Activated T-helper 9 cell treated with anti-CD3 and anti-CD28 coated beads, Interleukin-2, amount 50 U/mL, for 16 hours (primary cell): ENCODE measurements at regions not wholly inside any gene's neighbourhood (a gene's known extent, or its start where the extent isn't known, plus 50 kb on each side); places are given as distances from the start of the nearest gene placed in this dataset.

Experiments
- DNase-seq: peaks from one replicate; pipeline ENCODE4 v3.0.0-alpha.2; 2020; ENCODE audit warnings: low read depth

DNA sequence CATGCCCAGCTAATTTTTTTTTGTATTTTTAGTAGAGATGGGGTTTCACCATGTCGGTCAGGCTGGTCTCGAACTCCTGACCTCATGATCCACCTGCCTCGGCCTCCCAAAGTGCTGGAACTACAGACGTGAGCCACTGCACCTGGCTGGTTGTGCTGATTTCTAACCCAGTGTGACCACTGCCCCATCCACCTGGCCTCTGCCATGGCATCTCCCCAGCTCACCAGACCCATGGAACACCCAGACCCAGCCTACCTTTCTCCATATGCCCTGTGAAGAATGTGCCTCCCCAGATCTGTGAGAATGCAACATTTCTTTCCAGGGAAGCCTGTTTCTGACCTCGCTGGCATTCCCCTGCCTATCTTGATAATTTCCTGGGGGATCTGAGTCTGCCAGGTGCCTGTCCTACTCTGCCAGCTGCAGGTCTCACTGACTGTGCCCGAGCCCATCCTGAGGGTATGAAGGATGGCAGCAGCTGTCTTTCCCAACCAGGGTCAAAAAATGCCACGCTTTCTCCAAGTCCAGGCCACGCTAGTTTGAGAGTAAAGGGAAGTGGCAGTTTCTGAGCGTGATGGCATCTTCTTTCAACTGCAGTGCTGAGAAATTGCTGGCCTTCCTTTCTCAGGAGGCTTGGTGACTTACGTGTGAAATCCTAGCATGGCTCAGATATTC, 324.4 kb upstream of the ZNF32 start:
- no peak for DNase-seq

DNA sequence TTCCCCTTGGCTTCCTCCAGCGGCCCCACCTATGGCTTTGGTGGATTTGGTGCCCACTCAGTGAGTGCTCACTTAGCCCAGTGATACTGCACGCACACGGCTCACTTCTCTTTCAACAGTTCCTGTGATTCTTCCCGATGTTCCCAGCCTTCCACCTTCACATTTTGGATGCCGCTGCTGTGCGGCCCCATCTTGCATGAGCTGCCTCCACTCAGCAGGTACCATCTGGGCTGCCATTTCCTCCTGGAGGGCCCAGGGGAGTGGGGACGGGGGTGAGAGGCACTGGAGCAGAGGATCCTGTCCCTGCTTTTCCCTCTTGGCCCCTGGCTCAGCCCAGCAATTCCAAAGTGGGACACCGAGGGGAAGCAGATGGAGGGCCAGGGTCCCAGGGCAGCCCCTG, 323.3 kb upstream of the ZNF32 start:
- no peak for DNase-seq

- DNase-seq, result no peak
These were observed 322.6 kb upstream of the ZNF32 start for GRCh38 chr10:43971306-43971705.

DNA sequence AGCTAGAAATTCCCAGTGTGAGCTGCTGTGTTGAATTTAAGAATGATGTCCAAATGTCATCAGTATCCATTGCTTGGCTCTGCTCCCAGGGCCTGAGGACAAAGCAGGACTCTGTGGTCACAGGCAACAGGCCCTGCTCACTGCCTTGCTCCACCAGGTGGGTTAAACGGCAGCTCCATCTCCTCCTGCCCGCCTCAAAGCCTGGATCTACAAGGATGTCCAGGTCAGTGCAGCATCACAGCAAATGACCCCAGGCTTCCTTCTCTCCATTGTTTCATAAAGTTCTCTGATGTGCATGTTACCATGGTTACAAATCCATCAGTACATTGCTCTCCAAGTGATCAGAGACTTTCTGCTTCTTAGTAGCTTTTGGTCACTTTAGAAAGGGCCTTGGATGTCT, 322.0 kb upstream of the ZNF32 start:
- DNase-seq, result no peak

DNA sequence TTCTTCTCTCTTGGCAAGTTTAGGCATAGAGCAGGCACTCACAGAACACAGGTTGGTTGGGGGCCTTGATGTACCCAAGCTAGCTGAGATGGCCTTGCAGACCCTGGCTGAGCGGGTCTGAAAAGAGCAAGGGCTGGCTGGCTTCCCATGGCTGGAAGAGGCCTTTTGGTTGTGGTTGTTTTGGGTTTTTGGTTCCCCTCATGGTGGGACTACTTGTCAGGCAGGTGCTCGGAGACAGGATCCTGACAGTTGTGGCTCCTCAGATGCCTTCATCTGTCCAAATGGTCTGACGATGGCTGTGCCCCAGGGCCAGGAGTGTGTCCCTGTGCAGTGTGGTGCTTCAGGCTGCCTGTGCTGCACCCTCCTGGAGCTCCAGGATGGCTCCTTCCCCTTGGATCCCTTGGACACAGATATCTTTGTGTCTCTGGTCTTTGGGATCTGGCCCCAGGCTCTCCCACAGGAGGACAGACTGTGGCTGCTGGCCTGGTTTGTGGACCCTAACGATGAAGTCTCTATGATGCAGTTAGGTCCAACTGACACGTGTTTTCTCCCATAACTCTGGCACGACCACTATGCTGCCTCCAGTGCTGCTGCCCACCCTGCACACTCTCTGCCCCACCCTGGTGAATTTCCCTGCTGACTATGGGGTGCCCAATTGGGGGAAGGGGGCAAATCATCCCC, 321.5 kb upstream of the ZNF32 start:
- DNase-seq, result no peak

GRCh38 chr10:43969506-43969905, 320.8 kb upstream of the ZNF32 start:
- no peak for DNase-seq

- no peak for DNase-seq
These were observed 320.3 kb upstream of the ZNF32 start for GRCh38 chr10:43968961-43969360.

DNA sequence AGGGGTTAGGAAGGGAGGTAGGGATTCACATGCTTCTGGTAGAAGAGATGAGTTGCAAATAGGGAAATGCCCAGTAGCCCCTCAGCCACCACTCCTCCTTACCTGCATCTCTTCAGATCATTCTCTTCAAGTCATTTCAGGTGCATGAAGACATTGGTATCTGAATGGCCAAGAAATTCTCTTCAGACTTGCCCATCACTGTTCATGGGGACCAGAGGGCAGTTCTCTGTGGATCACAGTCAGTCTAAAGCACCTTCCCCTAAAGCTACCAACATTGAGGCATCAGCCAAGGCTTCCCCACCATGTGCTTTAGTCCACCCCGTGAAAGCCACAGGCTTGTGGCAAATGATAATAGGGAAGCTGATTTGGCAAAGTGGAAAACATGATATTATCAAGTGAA, 319.4 kb upstream of the ZNF32 start:
- no peak for DNase-seq

DNA sequence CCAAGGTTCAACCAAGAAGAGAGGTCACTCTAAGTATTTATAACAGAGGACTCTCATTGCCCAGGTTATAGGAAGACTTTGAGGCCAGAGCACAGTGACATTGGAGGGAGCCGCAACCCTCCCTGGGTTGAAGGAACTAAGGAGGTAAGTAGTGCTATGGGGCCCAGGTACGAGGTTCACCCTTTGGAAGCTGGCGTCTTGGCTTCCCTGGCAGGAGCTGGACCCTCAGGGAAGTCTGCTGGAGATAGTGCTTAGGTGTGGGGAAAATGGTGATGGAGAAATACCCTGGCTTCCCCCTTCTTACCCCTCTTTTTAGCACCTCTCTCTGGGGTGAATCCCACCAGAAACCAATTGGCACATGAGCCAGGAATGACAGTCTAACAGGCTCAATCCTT, 317.9 kb upstream of the ZNF32 start:
- DNase-seq, result no peak

DNA sequence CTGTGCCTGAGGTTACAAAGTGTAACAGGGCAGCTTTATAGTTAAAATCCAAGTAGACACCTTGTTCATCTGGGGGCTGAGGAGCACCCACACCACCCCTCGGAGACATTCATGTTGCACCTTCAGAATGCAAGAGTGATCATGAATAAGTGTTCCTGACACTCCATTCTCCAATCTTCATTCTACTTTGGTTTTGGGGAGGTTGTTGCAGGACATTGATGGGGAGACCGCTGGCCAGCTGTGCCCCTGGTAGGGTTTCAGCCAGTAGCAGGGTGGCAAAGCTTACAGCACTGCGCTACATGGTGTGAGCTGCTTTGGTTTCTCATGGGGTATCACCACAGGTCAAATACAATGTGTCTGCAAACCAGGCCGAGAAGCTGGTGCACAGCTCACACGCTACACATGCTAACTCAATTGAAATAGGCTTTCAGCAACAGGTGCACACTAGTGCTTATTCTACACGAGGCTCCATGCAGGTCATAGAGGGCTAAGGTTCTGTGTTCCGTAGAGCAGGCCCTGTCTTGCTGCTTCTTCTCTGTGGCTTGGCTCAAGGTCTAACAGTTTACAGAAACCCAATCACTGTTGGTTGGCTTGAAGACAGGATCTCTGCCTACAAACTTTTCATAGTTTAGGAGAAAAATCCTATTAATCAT, 317.4 kb upstream of the ZNF32 start:
- DNase-seq, result no peak

DNA sequence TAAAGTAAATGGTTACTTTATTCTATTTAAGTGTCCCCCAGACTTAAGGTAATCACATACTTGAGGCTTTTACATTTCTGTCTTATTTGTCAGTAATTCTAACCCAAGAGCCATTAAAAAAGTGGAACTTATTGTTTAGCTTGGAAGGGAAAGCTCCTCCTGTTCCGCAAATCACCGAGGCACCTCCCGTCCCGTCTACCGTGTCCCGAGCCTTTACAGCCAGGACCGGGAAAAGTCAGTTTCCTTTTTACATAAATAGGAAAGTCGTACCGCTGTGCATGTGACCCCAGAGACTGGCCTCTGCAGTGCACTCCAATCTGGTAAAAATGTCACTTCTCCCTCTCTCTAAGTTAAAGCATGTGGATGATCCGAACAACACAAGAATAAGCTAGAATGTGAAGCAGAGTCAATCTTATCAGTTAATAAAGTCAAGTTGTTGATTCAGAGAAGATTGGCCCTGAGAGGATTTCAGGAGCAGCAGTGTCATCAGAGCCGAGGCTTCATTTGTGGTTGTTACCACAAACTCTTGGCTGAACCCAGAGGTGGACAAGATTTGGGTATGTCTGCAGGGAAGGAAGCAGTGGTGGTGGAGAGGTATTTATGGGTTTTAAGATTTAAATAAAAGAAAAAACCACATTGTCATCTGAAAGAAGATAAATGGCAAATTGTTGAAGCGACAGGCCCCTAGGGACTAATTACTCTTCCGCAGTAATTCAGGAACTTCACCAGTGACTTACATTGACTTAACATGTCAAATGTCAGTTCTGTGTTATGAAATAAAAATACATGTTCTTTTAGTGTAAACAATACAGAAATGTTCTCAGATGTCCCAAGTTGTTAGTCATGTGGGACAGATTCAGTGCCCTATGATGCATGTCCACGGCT, 316.6 kb upstream of the ZNF32 start:
- no peak for DNase-seq

DNA sequence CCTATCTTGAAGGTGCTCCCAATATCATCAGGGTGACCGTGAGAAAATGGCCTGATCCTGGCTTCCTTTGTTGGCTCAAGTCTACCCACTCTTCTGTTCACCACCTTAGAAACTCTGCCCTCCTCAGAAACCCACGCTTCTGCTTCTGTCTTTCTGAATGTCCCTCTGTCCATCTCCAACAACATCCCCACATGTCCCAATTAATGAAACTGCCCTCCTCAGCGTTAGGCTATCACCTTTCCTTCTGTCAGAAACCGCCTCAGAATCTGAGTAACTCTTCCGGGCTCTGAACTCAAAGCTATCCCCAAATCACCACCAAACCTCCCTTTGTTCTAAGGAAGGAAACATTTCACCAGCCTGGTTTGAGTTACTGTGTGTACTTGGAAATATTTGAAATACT, 315.8 kb upstream of the ZNF32 start:
- no peak for DNase-seq

DNA sequence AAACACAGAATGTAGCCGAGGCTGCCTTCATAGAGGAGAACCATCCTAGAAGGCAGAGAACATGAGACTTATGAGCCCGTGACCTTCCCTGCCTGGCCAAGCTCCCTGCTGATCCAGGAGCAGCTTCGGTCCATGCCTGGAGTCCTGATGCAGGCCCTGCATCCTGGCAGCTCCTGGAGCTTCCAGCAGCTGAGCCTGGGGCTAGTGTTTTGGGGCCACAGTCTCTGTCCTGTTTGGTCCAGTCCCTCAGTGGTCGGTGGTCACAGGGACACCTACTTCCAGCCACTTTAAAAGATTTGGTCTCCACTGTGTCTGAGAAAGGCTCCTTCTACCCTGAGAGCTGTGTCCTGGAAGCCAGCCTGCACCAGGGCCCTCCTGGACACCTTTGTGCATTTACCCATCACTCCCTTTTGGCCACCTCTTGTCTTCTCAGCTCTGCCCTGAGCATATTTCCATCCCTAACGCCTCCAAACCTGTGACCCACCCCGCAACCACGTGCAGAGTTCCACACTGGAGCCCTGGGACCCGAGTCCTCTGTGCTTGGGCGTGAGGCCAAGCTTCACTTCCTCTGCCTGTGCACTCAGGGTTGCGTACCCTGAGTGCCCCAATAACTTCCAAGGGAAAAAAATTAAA, 315.2 kb upstream of the ZNF32 start:
- no peak for DNase-seq

DNA sequence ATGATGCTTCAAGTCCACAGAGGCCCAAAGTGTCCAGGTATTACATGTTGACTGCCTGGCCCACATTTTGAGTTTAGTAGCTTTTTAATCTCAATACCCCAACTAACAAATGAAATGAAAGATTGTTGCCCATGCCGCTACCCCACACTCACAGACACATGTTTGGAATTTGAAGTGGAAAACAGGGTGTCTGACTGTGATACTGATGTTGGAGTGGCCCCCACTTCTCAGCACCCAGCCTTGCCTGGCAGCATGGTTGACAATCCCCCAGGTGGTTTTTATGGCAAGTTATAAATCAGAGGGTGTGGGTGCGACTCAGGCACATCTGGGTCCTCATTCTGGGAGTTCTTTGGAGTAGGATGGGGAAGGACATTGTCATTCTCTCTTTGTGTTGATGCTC, 314.7 kb upstream of the ZNF32 start:
- DNase-seq, result no peak

DNA sequence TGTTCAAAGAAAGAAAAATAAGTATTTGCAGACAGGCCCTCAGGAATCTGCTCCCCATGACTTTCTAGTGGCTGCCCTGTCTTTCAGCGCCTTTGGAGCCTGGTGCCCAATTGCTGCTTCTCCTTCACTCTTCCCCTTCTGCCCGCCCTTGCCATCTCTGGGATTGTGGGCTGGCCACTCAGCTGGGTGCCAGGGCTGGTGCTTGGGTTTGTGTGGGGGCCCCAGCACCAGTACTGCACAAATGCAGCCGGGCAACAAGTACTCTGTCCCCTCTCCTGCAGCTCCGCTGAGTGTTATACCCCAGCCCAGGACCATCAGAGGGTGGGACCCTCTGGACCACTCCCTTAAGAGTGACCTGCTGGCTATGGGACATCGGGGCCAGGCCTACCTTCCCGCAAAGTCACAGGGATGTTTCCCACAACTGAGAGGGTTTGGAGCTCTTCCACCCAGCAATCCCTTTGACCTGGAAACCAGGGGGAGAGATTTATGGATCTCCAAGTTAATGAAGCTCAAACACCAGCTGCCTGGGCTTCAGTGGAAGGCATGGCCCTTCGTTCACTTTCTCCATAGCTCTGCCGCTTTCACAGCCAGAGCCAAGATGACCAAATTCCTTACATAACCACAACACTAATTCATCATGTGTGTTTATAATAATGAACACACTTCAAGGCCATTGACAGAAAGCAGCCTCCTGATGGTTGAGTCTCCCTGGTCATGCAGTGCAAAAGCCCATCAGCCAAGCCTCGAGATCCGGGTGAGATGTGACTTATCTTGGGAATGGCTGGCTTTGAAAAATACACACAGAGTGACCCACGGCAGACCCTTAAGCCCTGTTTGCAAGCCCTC, 313.9 kb upstream of the ZNF32 start:
- no peak for DNase-seq

GRCh38 chr10:43961523-43962345, 313.1 kb upstream of the ZNF32 start:
- DNase-seq, result no peak

DNA sequence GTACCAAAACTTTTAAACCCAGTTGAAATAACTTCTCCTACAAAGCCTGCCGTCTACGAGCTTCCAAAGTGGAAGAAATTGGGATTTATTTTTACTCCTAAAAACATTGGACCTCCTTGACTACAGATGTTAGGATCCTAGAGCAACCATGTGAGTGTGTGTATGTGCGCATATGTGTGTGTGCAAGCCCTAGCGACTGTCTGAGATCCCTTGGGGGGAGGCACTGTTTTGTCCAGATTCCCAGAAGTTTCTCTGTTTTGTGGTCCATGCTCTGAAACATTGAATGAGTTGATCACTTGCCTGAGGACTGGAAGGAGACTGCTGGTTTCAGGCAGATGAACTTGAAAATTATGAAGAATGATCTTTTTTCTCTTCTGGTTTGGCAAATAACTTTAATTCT, 312.3 kb upstream of the ZNF32 start:
- no peak for DNase-seq

GRCh38 chr10:43960477-43960876, 311.8 kb upstream of the ZNF32 start:
- no peak for DNase-seq

- no peak for DNase-seq
These were observed 311.4 kb upstream of the ZNF32 start for GRCh38 chr10:43960135-43960415.

DNA sequence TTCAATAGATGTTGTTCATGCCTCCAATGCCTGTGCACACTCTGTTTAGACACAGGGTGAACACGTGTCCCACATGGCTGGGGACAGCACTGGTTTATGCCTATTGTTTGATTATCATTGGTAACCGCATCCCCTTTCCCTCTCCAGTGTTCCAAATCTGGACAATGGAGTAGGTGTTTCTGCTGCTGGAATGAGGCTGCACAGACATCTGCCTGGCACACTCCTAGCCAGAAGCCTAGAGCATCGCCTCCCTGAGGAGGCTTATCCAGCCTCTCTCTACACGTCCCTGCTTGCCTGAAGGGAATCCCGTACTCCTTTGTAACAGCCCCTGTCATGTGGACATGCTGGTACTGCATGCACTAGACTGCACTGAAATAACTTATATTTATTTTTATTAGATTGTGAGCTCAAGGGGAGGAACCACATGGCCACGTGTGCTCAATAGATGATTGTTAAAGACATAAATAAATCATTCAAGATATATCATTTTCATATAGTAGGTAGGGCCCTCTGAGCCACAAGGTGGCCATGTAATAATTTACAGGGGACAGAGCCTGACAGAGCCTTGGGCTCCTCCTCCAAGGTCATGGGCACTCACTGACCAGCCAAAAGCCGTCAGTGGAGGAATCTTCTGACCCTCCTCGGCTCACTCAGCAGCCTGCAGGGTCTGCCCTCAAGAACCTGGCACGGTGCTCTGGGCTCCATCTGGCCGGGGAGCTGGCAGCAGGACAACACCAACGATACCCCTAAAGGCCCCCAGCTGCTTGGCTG, 310.9 kb upstream of the ZNF32 start:
- DNase-seq, result no peak
